ENCODE measurements at regions not wholly inside any gene's neighbourhood (a gene's known extent, or its start where the extent isn't known, plus 50 kb on each side); places are given as distances from the start of the nearest gene placed in this dataset.

GRCh38 chr13:109868578-109869311 is 82.4 kb upstream of the IRS2 start:
- Histone ChIP-seq H3K36me3 (ENCODE audit: control insufficient read depth in 2 of 4, insufficient read depth in 4 of 4, low read length in 3 of 4) (no peaks in the 10 kb centered on the region), H2BK120ac (replicated peaks; ENCODE audit: low read depth, low read length) (no peak overlapping the region), H3K4ac (replicated peaks; ENCODE audit: insufficient read length, low read depth, low read length) (no peak overlapping the region), H3K23me2 (ENCODE audit: low read depth, low read length) (no peaks in the 10 kb centered on the region; the same call in 1 of the 2 replicates), H3K14ac (ENCODE audit: insufficient read length) (no peak overlapping the region), H2BK20ac (ENCODE audit: low read length) (no peak overlapping the region), H3K4me2 (ENCODE audit: insufficient read depth in 1 of 2, low read depth in 2 of 2, low read length in 2 of 2) (no peak overlapping the region), H3K9me3 (ENCODE audit: insufficient read depth in 2 of 2, low read depth in 1 of 2, low read length in 1 of 2) (no peaks in the 10 kb centered on the region), H2AFZ (ENCODE audit: low read length) (no peak overlapping the region), H3K4me1 (replicated peaks in 1 of 4; ENCODE audit: control insufficient read depth in 3 of 4, insufficient read depth in 4 of 4, low read length in 3 of 4) (peaks cover 0 to 3% (median 1%) of the 10 kb centered on the region in 4 experiments; a peak in 1 of 7 replicates), H3K79me1 (ENCODE audit: low read depth, low read length) (no peaks in the 10 kb centered on the region), H4K91ac (replicated peaks; ENCODE audit: insufficient read length, low read length) (no peak overlapping the region), H3K18ac (ENCODE audit: extremely low read depth, low read length) (no peak overlapping the region), H3K27me3 (replicated peaks in 1 of 4; ENCODE audit: control insufficient read depth in 3 of 4, extremely low read depth in 1 of 4, insufficient read depth in 3 of 4, low read length in 3 of 4) (no peaks in the 10 kb centered on the region; a peak in 1 of 7 replicates), H3K23ac (ENCODE audit: insufficient read length) (no peak overlapping the region), H3K79me2 (ENCODE audit: control insufficient read depth in 1 of 2, insufficient read depth in 2 of 2, low read length in 2 of 2) (no peaks in the 10 kb centered on the region), H2BK5ac (ENCODE audit: low read depth, low read length) (no peak overlapping the region), H4K20me1 (replicated peaks in 1 of 2; ENCODE audit: control insufficient read depth in 1 of 2, insufficient read depth in 2 of 2, low read length in 2 of 2) (no peaks in the 10 kb centered on the region), H3K27ac (ENCODE audit: low read depth, low read length) (no peak overlapping the region), H3K56ac (replicated peaks; ENCODE audit: insufficient read length, low read depth, low read length) (no peak overlapping the region), H2BK12ac (ENCODE audit: low read depth, low read length) (no peak overlapping the region), H3K9ac (replicated peaks in 1 of 4; ENCODE audit: extremely low read depth in 1 of 4, low read depth in 3 of 4, low read length in 3 of 4) (no peak overlapping the region), H4K5ac (ENCODE audit: insufficient read length, low read depth, low read length) (no peak overlapping the region), H2AK5ac (ENCODE audit: low read depth, low read length) (no peak overlapping the region), H2BK15ac (ENCODE audit: low read length) (no peak overlapping the region), H3K4me3 (ENCODE audit: extremely low read depth in 1 of 4, insufficient read depth in 2 of 4, low read depth in 3 of 4, low read length in 4 of 4) (no peak overlapping the region), H4K8ac (ENCODE audit: extremely low read depth, insufficient read depth, low read length) (no peak overlapping the region)
- ChIA-PET CTCF (ENCODE audit: partially characterized antibody) (no interaction called here), POLR2A (ENCODE audit: partially characterized antibody) (no interaction called here)
- 95% methylated on average over 3 of the region's 3 CpGs; no CpG with 5 or more reads in 1 of the 2 experiments for WGBS, 2 experiments (ENCODE audit: extremely low coverage in 1 of 2, insufficient coverage in 1 of 2, insufficient read length in 1 of 2, insufficient replicate concordance in 2 of 2, low coverage in 1 of 2, low lambda C conversion rate in 2 of 2, missing lambda C conversion rate in 1 of 2)
- no peak for FAIRE-seq
- DNase-seq (ENCODE audit: low read depth in 1 of 2, low spot score in 2 of 2): no peak
- TF ChIP-seq SP4 (IDR thresholded peaks at IDR 0.05; ENCODE audit: low read length) (no peak), RAD21 (IDR thresholded peaks at IDR 0.05 in 1 of 2, conservative IDR thresholded peaks at IDR 0.05 in 1 of 2; ENCODE audit: low read depth in 2 of 2, low read length in 2 of 2) (no peak), SIX5 (IDR thresholded peaks at IDR 0.05; ENCODE audit: low read depth, low read length) (no peak), GTF2F1 (IDR thresholded peaks at IDR 0.05; ENCODE audit: borderline replicate concordance, low read depth, low read length) (no peak), JUN (IDR thresholded peaks at IDR 0.05; ENCODE audit: low read depth, low read length) (no peak), JUND (IDR thresholded peaks at IDR 0.05; ENCODE audit: low read length) (no peak), CHD1 (IDR thresholded peaks at IDR 0.05; ENCODE audit: low read depth, low read length) (no peak), TBP (IDR thresholded peaks at IDR 0.05; ENCODE audit: low read depth, low read length) (no peak), RXRA (IDR thresholded peaks at IDR 0.05; ENCODE audit: insufficient read depth, low read depth, low read length) (no peak), GABPA (IDR thresholded peaks at IDR 0.05; ENCODE audit: borderline replicate concordance, insufficient read depth, low read length) (no peak)
- TF ChIP-seq, protein P1, sequence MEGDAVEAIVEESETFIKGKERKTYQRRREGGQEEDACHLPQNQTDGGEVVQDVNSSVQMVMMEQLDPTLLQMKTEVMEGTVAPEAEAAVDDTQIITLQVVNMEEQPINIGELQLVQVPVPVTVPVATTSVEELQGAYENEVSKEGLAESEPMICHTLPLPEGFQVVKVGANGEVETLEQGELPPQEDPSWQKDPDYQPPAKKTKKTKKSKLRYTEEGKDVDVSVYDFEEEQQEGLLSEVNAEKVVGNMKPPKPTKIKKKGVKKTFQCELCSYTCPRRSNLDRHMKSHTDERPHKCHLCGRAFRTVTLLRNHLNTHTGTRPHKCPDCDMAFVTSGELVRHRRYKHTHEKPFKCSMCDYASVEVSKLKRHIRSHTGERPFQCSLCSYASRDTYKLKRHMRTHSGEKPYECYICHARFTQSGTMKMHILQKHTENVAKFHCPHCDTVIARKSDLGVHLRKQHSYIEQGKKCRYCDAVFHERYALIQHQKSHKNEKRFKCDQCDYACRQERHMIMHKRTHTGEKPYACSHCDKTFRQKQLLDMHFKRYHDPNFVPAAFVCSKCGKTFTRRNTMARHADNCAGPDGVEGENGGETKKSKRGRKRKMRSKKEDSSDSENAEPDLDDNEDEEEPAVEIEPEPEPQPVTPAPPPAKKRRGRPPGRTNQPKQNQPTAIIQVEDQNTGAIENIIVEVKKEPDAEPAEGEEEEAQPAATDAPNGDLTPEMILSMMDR (IDR thresholded peaks at IDR 0.05; ENCODE audit: control extremely low read depth in 1 of 3, insufficient read depth in 1 of 3, low read depth in 1 of 3, low read length in 3 of 3): no peak

Measured in H1 (cell line).